Stimulated activated CD8-positive, alpha-beta memory T cell treated with anti-CD3 and anti-CD28 coated beads, Interleukin-12 subunit alpha, Interleukin-12 subunit beta, amount 100 ng/mL, for 1 hour (primary cell): ENCODE measurements at regions not wholly inside any gene's neighbourhood (a gene's known extent, or its start where the extent isn't known, plus 50 kb on each side); places are given as distances from the start of the nearest gene placed in this dataset.

Experiments used
- DNase-seq: peaks from one replicate; pipeline ENCODE4 v3.0.0-alpha.2; 2020; ENCODE audit warnings: low read depth

DNA sequence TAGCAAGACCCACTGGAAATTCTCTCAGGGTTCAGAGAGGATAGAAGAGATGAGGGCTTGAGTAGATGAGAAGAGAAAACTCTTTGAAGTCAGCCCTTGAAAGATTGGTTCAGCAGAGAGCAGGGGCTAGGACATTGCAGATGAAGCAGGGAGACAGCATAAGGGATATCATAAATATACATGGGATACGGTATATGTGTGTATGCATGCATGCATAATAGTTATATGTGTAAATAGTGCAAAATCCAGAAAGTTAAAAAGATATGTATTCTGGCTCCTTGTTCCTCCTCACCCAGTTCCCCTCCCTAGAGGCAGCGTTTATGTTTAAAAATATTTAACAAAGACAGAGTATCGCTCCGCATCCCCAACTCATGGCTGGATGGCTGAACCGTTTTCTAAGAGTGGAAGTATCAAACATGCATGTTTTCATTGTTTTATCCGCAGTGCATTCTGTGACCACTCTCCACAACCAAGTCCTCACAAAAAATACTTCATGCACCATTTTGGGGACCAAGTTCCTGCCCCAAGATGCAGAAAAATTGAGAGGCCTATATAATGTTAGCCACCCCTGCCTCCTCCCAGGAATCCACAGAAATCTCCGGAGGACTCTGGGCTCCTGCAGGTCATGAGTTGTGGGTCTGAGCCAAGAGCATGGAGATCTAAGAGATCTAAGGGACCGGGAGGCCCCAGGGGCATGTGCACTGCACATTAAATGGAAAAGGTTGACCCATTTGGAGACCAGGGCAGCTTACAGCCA lies 119.5 kb downstream of the MTX3 start:
- DNase-seq, result no peak

DNA sequence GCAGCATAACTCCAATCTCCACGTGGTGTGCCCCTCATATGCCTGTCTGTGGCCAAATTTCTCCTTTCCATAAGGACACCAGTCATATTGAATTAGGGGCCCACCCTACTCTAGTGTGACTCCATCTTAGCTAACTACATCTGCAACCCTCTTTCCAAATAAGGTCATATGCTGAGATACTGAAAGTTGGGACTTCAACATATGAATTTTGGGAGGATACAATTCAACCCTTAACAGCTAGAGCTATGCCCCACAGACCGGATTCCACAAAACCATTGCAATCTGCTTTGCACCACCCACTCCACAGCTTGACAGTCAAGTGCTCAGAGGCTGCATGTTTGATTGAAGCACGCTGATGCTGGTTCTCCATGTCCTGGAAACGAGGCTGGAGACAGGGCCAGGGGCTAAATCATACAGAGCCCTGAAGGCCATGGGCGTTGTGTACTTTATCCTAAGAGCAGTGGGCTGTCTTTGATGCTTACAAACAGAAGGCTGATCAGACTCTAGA lies 122.8 kb downstream of the MTX3 start:
- DNase-seq, result no peak

- no peak for DNase-seq
These were observed 125.5 kb downstream of the MTX3 start for GRCh38 chr5:79865579-79865978.

DNA sequence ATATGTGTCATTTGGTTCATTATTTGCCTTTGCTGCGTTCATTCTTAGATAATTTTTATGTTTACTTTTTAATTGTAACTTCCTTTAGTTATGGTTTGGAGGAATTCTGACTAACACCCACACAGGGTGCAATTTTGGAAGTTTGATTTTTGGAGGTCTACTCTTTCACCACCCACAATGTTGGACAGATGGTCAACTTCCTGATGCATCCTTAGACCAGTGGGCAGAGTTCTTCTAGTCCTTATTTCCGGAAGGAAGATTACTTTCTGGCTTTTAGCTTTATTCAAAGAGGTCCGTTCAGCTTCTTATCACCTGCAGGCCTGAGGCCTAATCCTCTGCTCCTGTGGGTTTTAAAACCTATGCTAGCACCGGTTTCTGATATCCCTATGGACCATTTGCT lies 126.7 kb downstream of the MTX3 start:
- DNase-seq, result no peak

GRCh38 chr5:79859588-79859987 lies 131.5 kb downstream of the MTX3 start:
- no peak for DNase-seq

GRCh38 chr5:79858410-79858723 lies 132.7 kb downstream of the MTX3 start:
- no peak for DNase-seq

DNA sequence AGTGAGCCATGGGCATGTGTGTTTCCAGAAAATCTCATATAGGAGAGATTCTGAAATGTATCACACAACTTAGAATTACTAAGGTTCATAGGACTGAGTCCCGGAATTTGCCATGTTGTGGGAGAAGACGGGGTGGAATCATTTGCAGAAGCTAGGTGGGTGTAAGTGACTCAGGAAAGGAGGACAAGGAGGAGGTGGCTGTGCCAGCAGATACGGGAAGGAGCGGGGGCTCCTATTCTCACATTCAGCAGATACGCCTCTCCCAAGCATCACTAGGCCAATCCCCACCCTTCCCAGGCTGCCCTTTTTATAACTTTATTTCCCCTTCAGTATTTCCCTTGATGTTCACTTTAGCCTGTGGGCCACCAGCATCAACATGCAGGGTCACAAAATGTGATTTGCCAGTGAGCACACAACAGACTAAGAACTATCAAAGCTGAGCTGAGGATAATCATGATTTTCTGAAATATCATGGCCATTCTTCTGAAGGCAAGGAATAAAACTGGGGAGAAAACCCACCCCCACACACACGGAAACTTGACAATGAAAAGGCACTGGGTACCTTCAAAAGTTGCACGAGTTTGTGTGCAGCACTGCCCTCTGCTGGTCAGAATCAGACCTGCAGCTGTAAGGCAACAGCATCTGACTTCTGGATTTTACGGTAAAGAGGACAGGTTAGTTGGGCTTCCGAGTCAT lies 133.2 kb downstream of the MTX3 start:
- DNase-seq, result peak; percentile 65

DNA sequence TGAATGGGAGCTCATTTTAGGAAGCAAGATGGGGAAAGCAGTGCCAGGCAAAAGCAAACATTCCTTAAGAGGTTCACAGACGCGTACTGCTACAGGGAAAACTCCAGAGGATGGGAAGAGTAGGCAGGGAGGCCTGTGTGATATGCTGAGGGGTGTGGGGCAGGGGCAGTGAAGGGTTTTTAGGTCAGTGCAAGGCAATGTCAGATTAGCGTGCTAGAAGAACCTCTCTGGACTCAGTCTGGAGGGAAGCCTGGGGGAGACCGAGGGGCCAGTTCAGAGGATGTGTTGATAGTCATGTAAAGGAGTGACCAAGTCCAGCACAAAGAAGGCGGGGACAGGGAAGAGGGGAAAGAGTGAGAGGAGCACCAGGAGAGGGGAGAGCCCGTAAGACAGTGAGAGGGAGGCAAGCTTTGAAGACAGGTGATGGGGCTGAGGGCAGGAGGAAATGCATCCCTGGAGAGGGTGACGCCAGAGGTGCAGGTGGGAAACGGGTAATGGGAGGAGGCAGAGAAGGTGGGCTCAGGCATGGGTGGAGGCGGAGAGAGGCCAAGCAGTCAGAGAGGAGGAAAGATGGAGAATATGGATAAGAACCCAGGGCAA lies 134.5 kb downstream of the MTX3 start:
- DNase-seq, result no peak

- DNase-seq, result no peak
These were observed 137.2 kb downstream of the MTX3 start for GRCh38 chr5:79853676-79854418.

- no peak for DNase-seq
These were observed 138.0 kb downstream of the MTX3 start for GRCh38 chr5:79853028-79853427.

DNA sequence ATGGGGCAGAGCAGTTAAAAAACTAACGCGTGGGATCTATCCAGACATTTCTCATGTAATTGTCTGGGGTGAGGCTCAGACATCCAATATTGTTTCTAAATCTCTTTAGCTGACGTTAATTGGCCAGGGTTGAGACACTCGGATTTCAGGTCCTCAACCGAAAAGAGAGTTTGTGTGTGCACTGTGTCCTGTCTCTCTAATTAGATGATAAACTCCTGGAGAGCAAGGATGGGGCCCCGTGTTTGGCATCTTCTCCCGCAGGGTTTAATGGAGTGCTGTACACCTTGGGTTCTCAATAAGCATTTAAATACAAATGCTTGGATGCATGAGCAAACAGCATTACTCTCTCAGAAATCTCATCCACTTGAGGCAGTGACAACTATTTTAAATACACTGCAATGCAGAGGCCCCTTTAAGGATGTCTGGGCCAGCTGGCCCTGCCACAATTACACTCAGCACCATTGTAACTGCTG lies 139.6 kb downstream of the MTX3 start:
- no peak for DNase-seq

DNA sequence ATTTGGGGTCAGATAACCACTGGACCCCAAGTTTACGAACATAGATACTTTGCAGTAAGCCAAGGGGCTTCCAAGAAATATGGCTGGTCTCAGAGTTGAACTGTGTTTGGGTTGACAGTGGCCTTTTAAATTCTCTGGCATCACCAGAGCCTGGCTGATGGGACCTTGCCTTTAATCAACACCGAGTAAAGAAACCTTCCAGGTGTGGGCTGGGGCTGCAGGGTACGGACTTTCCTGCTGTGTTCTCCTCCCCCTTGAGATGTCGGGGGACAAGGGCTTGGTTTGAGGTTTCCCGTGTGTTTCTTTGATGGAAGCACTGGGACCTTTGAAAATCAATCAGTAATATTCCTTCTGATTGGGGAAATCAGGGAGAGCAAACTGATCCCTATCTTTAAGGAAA lies 140.1 kb downstream of the MTX3 start:
- no peak for DNase-seq

- DNase-seq, result no peak
These were observed 140.7 kb downstream of the MTX3 start for GRCh38 chr5:79850316-79850822.

GRCh38 chr5:79849486-79850315 lies 141.4 kb downstream of the MTX3 start:
- no peak for DNase-seq
